CD4-positive, alpha-beta T cell treated with Interleukin-21 for 1 hour (primary cell): ENCODE measurements at regions not wholly inside any gene's neighbourhood (a gene's known extent, or its start where the extent isn't known, plus 50 kb on each side); places are given as distances from the start of the nearest gene placed in this dataset.
"Not testable (repeated sequence)": the region's sequence is repeated elsewhere in the genome, so short reads cannot be mapped to it uniquely, and the experiment has no call there.

ENCODE experiments used
- DNase-seq: peaks from one replicate; pipeline ENCODE4 v3.0.0-alpha.2; 2020

DNA sequence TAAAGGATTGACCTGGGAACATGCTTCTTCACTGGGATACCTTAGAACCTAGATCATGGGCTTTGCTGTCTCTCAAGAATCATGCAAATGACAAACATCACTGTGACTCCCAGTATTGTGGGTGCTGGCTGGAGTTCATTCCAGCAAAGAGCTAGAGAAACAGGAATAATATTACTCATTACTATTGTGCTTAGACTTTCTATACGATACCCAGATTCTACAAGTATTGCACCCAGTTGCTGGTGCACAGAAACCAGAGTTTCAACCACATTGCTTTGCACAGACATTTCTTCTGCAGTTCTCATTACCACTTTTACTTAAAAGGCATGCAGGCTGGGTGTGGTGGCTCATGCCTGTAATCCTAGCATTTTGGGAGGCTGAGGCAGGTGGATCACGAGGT lies 220.4 kb upstream of the ZNF217 start:
- no peak for DNase-seq

DNA sequence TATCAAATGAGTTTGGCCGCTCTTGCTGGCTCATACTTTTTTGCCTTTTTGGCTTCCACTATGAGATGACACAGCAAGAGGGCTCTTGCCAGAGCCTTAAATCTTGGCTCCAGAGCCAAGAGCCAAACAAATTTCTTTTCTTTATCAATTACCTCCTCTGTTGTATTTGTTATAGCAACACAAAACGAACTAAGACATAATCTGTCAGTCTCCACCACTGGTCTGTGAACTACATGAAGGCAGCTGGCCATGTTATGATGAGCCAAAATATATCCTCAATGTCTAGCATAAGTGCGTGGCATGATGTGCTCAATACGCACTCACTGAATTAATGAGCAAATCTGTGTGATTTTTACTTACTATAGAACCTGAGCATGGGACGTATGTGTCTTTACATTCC lies 220.0 kb upstream of the ZNF217 start:
- no peak for DNase-seq

DNA sequence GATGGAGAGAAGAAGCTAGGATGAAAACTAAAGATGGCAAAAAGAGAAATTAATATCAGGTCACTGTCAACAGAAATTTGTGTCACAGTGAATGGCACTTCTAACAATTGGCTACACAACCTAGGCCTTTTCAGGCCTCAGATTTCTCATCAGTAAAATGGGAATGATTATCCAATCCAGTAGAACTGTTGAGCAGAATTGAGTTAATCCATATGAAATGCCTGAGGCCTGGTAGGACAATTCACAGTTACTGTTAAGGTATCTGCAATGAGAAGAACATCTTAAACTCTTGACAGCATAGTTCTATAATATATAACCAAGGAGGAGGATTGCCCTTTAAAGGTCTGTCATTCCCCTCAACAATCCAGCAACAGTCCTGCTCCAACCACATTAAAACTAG lies 217.9 kb upstream of the ZNF217 start:
- no peak for DNase-seq

DNA sequence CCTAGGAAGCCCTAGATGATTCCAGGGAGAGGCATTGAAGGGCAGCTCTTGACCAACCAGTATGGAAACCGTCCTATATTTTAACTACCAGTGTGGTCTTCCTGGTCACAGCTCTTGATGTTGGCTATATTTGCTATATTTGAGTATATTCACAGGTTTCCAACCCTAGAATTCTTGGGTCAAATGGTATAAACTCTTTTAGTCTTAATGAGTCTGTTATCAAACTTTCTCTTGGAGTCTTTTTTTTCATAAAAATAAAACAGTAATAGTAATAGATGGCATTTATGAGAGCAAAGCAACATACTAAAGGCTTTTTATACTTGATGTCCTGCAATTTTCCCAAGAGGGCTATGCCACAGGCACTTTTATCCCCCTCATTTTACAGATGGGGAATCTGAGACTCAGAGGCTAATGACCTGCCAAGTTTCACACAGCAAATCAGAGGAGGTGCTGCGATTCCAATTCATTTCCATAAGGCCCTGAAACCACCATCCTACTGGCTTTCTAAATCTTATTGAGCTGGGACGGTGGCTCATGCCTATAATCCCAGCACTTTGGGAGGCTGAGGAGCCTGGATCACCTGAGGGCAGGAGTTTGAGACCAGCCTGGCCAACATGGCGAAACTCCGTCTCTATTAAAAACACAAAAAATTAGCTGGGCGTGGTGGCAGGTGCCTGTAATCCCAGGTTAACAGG lies 217.2 kb upstream of the ZNF217 start:
- no peak for DNase-seq

DNA sequence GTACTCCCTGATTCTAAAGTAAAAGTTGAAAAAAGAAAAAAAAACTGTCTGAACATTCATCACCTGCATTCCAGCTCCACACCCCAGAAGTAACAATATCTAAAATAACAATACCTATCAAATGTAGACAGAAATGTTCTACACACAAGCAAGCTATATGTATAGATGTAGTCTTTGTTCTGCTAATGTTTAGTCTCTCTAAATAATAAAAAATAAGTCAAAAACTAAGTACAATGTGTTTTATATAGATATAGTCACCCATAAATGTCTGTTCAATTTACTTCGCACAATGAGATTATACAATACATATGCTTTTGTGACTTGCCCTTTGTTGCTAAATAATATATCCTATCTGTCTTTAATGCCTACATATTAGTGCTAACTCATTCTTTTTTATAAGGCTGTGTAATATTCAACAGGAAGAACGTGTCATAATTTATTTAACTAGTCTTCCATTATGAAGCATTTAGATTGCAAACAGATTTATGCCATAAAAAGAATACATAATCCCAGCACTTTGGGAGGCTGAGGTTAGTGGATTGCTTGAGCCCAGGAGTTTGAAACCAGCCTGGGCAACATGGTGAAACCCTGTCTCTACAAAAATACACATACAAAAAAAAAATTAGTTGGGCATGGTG lies 216.2 kb upstream of the ZNF217 start:
- DNase-seq: no peak

DNA sequence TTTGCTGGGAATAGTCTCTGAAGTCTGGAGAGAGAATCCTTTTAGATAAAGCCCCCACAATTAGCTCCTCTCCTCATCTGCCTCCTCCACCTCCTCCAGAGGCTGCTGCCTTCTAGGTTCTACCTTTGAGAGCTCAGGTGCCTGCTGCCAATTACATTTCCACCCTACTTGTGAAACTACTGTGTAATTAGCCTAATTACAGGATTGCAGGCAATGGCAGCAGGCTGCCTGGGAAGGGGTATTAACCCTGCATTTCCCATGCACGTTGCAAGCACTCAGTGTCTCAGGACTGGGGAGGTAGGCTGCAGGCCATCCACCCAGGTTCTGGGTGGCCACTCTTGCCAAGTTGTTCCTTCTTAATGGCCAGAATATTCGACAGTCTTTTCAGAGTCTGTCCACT lies 215.6 kb upstream of the ZNF217 start:
- no peak for DNase-seq

DNA sequence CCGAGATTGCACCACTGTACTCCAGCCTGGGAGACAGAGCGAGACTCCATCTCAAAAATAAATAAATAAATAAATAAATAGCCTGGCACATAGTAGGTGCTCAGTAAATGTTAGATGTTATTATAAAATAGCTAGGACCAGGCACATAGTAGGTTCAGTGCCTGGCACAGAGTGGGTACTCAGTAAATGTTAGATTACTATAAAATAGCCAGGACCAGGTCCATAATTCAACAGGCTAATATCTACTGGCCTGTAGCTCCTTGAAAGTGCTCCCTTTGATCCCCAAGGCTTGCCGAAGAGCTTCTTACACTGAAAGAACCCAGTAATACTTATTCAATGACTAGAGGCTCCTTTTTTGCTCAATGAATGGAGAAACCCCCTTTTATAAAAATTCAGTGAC lies 215.1 kb upstream of the ZNF217 start:
- no peak for DNase-seq

DNA sequence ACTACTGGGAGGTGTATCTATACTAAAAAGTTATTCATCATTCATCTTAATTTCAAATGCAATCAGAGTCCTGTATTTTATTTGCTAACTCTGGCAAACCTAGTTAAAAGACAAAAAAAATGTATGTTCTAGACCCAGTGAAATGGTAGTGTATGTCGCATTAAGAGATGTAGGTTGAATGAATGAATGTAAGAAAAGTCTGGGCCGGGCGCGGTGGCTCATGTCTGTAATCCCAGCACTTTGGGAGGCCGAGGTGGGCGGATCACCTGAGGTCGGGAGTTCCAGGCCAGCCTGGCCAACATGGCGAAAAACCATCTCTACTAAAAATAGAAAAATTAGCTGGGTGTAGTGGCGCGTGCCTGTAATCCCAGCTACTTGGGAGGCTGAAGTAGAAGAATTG lies 214.7 kb upstream of the ZNF217 start:
- not testable (repeated sequence) for DNase-seq

DNA sequence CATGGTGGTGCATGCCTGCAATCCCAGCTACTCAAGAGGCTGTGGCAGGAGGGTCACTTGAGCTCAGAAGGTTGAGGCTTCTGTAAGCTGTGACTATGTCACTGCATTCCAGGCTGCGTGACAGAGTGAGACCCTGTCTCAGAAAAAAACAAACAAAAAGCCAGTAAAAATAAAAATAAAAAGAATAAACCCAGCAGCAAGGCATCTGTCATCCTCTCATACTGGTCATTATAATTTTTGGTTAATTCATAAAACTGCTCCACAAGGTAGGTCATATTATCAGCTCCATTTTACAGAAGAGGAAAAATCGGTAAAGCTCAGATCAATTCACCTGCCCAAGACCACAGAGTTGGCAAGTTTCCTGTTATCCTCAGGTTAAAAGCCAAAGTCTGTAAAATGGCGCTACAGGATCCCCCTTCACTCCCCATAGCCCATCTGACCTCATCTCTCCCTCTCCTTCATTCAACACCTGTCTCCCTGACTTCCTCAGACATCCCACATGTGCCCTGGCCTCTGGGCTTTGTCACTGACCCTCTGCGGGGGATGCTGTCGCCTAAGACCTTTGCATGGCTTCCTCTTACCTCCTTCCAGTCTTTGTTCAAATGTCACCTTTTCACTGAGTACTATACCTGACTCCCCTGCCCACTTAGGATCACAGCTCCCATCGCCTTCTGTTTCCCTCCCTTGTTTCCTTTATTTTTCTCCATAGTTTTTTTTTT lies 213.2 kb upstream of the ZNF217 start:
- no peak for DNase-seq

DNA sequence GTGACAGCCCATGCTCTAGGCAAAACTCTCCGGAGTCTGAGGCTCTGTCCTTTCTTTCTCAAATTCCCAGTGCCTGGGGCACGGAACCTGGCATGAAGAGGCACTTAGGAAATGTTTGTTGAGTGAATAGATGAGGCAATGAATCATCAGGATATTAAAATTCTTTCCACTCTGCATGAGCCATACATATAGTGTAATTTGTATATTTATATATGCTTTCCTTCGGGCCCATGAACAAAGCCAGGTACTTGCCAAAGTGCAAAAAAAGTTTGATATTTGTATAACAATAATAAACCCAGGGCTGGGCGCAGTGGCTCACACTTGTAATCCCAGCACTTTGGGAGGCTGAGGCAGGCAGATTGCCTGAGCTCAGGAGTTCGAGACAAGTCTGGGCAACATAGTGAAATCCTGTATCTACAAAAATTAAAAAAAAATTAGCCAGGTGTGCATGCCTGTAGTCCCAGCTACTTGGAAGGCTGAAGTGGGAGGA lies 212.3 kb upstream of the ZNF217 start:
- no peak for DNase-seq

DNA sequence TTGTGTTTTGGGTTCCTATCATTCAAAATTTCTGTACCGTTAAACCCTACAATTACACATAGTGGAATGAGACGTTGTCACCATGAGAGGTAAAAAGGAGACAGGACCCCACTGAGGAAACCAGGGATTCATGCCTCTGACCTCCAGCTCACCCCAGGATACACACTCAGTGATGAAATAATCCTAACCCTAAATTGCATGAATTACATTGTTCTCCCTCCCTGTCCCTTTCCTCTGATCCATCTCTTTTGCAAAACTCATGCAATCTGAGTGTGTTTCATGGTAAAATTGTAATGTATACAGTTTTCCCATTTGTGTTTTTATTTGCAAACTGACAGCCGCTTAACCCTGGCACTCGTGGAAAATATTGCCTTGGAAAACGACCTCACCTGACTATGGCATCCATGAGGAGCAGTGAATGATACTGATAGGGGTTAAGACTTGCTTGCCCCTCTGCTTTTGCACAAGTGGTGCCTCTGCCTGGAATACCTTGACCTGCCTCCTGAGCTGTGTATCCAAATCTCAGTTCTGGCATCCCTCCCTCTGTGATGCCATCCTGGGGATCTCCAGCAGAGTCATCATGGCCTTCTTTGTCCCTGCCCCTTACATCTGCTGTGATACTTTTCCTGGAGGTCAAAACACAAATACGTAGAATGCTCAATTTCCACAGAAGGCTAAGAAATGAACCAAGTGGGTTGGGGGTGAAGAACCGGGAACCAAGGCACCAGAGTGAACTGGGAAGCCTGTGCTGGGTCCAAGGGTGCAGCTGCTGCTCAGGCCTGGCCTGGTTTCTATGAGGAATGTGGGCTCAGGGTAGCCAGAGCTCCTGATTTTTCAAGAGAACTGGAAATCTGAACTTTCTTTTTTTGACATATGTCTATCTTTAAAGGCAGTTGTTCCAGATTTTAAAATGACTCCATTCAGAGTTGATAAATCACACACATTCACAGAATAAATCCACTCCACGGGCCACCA lies 211.6 kb upstream of the ZNF217 start:
- no peak for DNase-seq

DNA sequence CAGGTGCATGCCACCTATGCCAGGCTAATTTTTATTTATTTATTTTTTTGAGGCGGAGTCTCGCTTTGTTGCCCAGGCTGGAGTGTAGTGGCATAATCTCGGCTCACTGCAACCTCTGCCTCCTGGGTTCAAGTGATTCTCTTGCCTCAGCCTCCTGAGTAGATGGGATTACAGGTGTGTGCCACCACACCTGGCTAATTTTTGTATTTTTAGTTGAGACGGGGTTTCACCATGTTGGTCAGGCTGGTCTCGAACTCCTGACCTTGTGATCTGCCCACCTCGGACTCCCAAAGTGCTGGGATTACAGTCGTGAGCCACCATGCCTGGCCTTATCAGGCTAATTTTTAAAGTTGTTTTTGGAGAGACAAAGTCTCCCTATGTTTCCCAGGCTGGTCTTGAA lies 210.7 kb upstream of the ZNF217 start:
- DNase-seq: not testable (repeated sequence)

DNA sequence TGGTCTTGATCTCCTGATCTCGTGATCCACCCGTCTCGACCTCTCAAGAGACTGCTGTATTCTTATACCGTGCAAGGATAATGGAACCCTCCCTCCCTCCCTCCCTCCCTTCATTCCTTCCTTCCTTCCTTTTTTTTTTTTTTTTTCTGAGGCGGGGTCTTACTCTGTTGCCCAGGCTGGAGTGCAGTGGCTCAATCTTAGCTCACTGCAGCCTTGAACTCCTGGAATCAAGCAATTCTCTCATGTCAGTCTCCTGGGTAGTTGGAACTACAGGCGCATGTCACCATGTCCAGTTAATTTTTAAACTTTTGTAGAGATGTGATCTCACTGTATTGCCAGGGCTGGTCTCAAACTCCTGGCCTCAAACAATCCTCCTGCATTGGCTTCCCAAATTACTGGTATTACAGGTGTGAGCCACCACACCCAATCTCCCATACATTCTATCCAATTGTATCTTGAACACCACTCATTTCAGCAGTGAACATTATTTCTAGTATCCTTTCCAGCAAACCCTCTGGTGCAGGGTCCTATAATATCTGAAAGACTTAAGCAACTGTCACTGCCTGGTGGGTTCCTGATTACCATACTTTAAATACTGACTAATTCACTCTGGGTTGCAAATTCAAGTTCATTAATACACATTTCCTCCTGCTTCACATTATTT lies 210.0 kb upstream of the ZNF217 start:
- no peak for DNase-seq

DNA sequence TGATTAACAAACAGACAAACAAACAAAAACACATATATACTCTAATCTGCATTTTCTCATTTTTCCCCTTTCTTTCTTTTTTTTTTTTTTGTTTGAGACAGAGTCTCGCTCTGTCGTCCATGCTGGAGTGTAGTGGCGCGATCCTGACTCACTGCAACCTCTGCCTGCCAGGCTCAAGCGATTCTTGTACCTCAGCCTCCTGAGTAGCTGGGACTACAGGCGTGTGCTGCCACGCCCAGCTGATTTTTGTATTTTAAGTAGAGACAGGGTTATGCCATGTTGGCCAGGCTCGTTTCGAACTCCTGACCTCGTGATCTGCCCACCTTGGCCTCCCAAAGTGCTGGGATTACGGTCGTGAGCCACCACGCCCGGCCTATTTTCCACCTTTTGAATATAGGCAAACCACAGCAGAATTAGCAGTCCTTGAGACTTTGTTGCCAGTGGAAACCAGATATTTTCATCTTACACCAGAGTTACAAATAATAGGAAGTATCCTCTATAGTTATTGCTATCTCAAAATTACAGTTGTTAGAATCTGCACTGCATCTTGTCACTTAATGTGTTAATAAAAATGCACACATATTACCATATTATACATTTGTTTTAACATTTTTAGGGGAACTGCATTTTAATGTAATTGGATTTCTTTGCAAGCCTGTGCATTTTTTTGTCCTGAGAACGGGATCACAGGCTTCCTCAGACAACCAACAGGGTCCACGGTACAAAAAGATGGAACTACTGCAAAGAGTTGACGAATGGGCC lies 208.2 kb upstream of the ZNF217 start:
- no peak for DNase-seq

DNA sequence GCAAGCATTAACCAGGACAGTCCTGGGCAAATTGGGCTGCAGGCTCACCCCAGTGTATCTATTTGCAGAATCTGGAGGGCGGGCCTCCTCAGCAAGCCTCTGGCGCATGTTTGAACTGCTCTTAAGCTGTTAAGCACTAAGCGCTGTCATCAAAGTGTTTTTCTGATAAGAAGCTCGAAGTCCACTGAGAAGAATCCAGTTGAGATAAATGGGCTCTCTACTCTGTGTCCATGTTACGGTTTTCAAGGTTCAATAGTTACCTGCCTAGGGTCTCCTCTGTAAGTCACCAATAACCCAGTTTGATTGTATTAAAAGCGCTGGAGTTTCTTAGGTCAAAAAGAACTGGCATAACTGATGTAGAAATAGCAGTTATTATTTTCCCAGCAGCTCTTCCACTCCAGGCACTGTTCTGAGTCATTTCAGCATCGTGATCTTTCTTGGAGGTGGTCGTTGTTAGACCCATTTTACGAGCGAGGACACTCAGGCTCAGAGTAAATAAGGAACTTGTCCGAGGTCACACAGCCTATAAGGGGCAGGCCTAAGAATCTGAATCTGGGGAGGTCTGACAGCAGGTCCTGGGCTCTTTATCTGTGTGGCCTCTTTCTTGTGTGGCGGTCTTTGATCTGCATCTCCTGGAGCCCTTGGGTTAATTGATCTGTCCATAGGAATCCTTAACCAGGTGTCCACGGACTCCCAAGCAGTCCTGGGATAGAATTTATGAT lies 207.4 kb upstream of the ZNF217 start:
- no peak for DNase-seq

DNA sequence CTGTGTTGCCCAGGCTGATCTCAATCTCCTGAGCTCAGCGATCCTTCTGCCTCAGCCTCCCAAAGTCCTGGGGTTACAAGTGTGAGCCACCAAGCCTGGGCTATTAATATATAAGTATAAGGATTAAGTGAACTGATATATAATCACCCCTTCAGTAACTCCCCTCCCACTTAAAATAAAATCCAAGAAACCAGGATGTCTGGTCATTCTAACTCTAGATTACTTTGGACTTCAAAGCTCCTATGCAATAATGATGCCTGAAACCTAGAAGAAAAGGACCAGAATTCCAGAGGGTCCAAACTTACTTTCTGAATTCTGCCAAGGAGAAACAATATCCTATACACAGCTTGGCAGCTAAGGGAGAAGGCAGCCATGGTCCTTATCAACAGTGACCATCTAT lies 206.8 kb upstream of the ZNF217 start:
- no peak for DNase-seq

DNA sequence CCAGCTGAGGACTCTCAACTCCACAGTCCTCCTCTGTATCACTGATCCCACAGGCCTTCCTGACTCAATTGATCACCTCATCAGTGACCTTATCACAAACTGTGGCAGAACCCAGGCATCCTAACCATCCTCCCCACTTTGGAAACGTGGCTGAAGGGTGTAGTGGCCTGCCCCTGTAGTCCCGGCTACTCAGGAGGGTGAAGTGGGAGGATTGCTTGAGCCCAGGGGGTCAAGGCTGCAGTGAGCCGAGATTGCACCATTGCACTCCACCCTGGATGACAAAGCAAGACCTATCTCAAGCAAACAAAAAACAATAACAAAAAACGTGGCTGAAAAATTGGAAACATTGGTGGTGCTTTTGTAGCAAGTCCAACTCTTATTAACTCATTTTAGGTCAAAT lies 203.4 kb upstream of the ZNF217 start:
- no peak for DNase-seq

DNA sequence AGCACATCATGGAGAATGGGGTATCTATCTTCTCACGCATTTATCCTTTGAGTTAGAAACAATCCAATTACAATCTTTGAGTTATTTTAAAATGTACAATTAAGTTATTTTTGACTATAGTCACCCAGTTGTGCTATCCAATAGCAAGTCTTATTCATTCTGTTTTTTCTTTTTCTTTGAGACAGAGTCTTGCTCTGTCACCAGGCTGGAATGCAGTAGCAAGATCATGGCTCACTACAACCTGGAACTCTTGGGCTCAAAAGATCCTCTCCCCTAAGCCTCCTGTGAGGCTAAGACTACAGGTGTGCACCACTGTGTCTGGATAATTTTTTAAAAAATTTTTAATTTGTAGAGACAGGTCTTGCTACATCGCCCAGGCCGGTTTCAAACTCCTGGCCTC lies 201.5 kb upstream of the ZNF217 start:
- no peak for DNase-seq

DNA sequence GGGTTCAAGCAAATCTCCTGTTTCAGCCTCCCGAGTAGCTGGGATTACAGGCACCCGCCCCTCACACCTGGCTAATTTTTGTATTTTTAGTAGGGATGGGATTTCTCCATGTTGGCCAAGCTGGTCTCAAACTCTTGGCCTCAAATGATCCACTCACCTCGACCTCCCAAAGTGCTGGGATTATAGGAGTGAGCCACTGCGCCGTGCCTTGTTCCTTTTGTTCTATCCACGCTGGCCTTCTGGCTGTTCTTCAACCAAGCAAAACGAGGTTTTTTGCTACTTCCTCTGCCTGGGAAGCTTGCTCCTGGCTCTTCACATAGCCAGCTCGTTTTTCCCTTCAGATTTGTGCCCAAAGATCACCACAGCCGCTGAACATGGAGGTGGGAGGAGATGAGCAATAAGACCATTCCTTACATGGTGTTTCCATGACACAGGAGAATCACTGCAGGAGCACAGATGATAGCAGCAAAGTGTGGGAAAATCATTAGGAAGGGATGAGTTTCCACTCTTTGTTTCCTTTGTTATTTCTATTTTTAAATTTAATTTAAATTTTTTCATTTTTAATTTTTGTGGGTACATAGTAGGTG lies 201.0 kb upstream of the ZNF217 start:
- DNase-seq: no peak

DNA sequence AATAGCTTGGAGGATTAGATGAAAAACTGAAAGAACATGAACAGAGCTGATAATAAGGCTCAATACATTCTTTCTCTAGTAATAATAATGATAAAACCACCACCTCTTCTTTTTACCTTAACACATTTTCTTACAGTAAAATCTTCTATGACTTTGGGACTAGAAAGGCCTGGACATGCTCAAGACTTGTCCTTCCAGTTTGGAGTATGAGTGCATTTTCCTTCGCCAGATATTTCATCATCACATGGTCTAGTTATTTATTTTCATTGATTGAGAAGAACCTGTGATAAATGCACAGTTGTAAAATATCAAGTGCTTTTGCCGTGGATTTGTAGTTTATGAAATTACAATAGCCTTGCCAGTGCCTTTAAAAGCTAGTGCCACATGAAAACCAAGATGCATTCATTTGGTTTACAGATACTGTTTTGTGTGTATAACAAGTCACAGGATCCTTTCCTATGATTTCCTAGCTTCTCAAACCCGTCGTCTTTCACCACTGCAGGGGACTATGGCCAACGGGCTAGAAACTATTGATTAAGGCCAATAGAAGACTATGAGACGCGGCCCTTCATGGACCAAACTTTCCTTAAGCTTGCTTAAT lies 200.2 kb upstream of the ZNF217 start:
- DNase-seq: no peak
